Body of pancreas (tissue), 4 donors: ENCODE measurements at regions not wholly inside any gene's neighbourhood (a gene's known extent, or its start where the extent isn't known, plus 50 kb on each side); places are given as distances from the start of the nearest gene placed in this dataset.

Source experiments
- CTCF ChIP-seq, 7 experiments: fragments of 450-650 bp in 4 of 7; fragments of 200-600 bp in 3 of 7; sonication (generic) in 3 of 7; IDR thresholded peaks; one replicate each; pipeline ENCODE4 v1.5.1; 2016 to 2019; ENCODE audit warnings: antibody characterized with exemption in 7 of 7
- POLR2A ChIP-seq, 3 donors: fragments of 450-650 bp; IDR thresholded peaks; one replicate each; pipeline ENCODE4 v1.6.1; 2016; ENCODE audit warnings: antibody characterized with exemption in 3 of 3, mild to moderate bottlenecking in 2 of 3

- TF ChIP-seq CTCF (IDR thresholded peaks at IDR 0.05) (no peak), POLR2A (IDR thresholded peaks at IDR 0.05) (no peak)
These were observed 125.0 kb upstream of the AKR1E2 start for GRCh38 chr10:4701016-4701415.
